ENCODE measurements at regions not wholly inside any gene's neighbourhood (a gene's known extent, or its start where the extent isn't known, plus 50 kb on each side); places are given as distances from the start of the nearest gene placed in this dataset.

- H3K23ac ChIP-seq (ENCODE audit: insufficient read length, low read depth, low read length) = no peak overlapping the region
- no peaks in the 10 kb centered on the region for H3K79me2 ChIP-seq (ENCODE audit: insufficient read depth, low read length)
- 100% methylated on average over 1 of the region's 8 CpGs for WGBS (ENCODE audit: extremely low coverage, insufficient read length, low lambda C conversion rate)
- H3K4me1 ChIP-seq (ENCODE audit: insufficient read depth, low read length) = no peaks in the 10 kb centered on the region
- H2BK12ac ChIP-seq (ENCODE audit: insufficient read length, low read depth, low read length) = no peak overlapping the region
- no peak overlapping the region for H4K91ac ChIP-seq (ENCODE audit: insufficient read length, low read depth, low read length)
- DNase-seq = no peak
- H2BK5ac ChIP-seq (ENCODE audit: insufficient read length, low read length) = no peak overlapping the region
- no peaks in the 10 kb centered on the region for H3K79me1 ChIP-seq (ENCODE audit: insufficient read depth, low read depth, low read length, poor library complexity, severe bottlenecking)
- H3K4ac ChIP-seq (ENCODE audit: low read depth, low read length) = no peak overlapping the region
- no peaks in the 10 kb centered on the region for H3K23me2 ChIP-seq (ENCODE audit: insufficient read length, low read depth, low read length, poor library complexity, severe bottlenecking)
- no peaks in the 10 kb centered on the region for H4K20me1 ChIP-seq (ENCODE audit: control insufficient read depth, insufficient read depth, insufficient read length)
- H4K5ac ChIP-seq (ENCODE audit: insufficient read length, low read depth, low read length) = no peak overlapping the region
- no peak overlapping the region for H3K4me3 Mint-ChIP-seq
- no peak overlapping the region for H3K14ac ChIP-seq (ENCODE audit: insufficient read depth, low read length)
- no peak overlapping the region for H3K27ac Mint-ChIP-seq
- no peak overlapping the region for H3K18ac ChIP-seq (ENCODE audit: insufficient read length, low read depth, low read length)
- no peak for TF ChIP-seq CTCF (conservative IDR thresholded peaks at IDR 0.05)
- no peaks in the 10 kb centered on the region for H3K36me3 Mint-ChIP-seq (ENCODE audit: insufficient read depth in 1 of 3, low read depth in 3 of 3)
- H3K27me3 ChIP-seq (ENCODE audit: insufficient read depth, low read length) = no peaks in the 10 kb centered on the region
- no peak overlapping the region for H2BK20ac ChIP-seq (ENCODE audit: low read depth, low read length, poor library complexity, severe bottlenecking)
- H4K8ac ChIP-seq (replicated peaks; ENCODE audit: insufficient read length, low read depth, low read length) = no peak overlapping the region
- H3K4me2 ChIP-seq (ENCODE audit: insufficient read depth, insufficient read length, low read length) = no peak overlapping the region
- H3K56ac ChIP-seq (ENCODE audit: insufficient read length, low read depth, low read length) = no peak overlapping the region
- H3K27ac ChIP-seq (ENCODE audit: insufficient read length, low read depth, low read length) = no peak overlapping the region
- peaks cover 24% of the 10 kb centered on the region in 2 experiments for H3K4me1 Mint-ChIP-seq
- no peaks in the 10 kb centered on the region for H3K9me3 ChIP-seq (ENCODE audit: control insufficient read depth, low read depth, low read length)
- no peaks in the 10 kb centered on the region for H3K27me3 Mint-ChIP-seq (ENCODE audit: low read depth)
- H2BK15ac ChIP-seq (ENCODE audit: low read depth, low read length) = no peak overlapping the region
- no peak overlapping the region for H2AFZ ChIP-seq (ENCODE audit: low read length)
- H2BK120ac ChIP-seq (ENCODE audit: low read depth, low read length, poor library complexity, severe bottlenecking) = no peak overlapping the region
- H3K9me3 Mint-ChIP-seq = no peaks in the 10 kb centered on the region
- no peak overlapping the region for H3K9ac ChIP-seq (ENCODE audit: extremely low read depth, insufficient read length, low read length)
- H3T11ph ChIP-seq (ENCODE audit: low read length) = no peak overlapping the region
- no peak overlapping the region for H2AK5ac ChIP-seq (ENCODE audit: insufficient read length, low read length)
Observed at GRCh38 chr21:35599164-35599563, 461.2 kb downstream of the SETD4 start.

All from H9 (cell line).